Small intestine (tissue), 7 donors: ENCODE measurements at regions not wholly inside any gene's neighbourhood (a gene's known extent, or its start where the extent isn't known, plus 50 kb on each side); places are given as distances from the start of the nearest gene placed in this dataset.
"Not testable (repeated sequence)": the region's sequence is repeated elsewhere in the genome, so short reads cannot be mapped to it uniquely, and the experiment has no call there.

Source experiments
- DNase-seq, 2 donors: peaks; one replicate each; pipeline versions ENCODE4 v3.0.0 to v3.0.0-alpha.2; 2013
- FAIRE-seq: peaks from 2 replicates; lab custom pipeline; 2012; peaks lifted over from hg19 to GRCh38; lab: Jason Lieb, UNC
- H3K27ac ChIP-seq, 3 donors: one replicate each; pipeline ENCODE4 v1.5.1; 2013; ENCODE audit warnings: low read length in 2 of 3, mild to moderate bottlenecking in 2 of 3, control low read depth in 1 of 3, inconsistent platforms in 1 of 3, low read depth in 1 of 3, moderate library complexity in 1 of 3
- H3K27me3 ChIP-seq, 3 donors: one replicate each; pipeline ENCODE4 v1.6.1; 2013; ENCODE audit warnings: low read length in 3 of 3, inconsistent platforms in 1 of 3; ENCODE audit not compliant: control insufficient read depth in 3 of 3, insufficient read depth in 3 of 3
- H3K36me3 ChIP-seq, 3 donors: one replicate each; pipeline ENCODE4 v1.6.1; 2013; ENCODE audit warnings: low read length in 3 of 3, inconsistent platforms in 1 of 3, low read depth in 1 of 3, mild to moderate bottlenecking in 1 of 3, moderate library complexity in 1 of 3; ENCODE audit not compliant: control insufficient read depth in 3 of 3, insufficient read depth in 2 of 3
- H3K4me1 ChIP-seq, 3 donors: one replicate each; pipeline ENCODE4 v1.6.1; 2013; ENCODE audit warnings: low read length in 2 of 3, inconsistent platforms in 1 of 3, low read depth in 1 of 3, mild to moderate bottlenecking in 1 of 3, moderate library complexity in 1 of 3; ENCODE audit not compliant: control insufficient read depth in 3 of 3, insufficient read depth in 2 of 3
- H3K4me3 ChIP-seq, 3 donors: one replicate each; pipeline ENCODE4 v1.5.1; 2013; ENCODE audit warnings: low read length in 3 of 3, control low read depth in 1 of 3, inconsistent platforms in 1 of 3, low read depth in 1 of 3, mild to moderate bottlenecking in 1 of 3, moderate library complexity in 1 of 3
- H3K9me3 ChIP-seq, 2 donors: one replicate each; pipeline ENCODE4 v1.6.1; 2013; ENCODE audit warnings: low read depth in 1 of 2, low read length in 1 of 2; ENCODE audit not compliant: control insufficient read depth in 2 of 2, insufficient read depth in 1 of 2
- WGBS, 3 donors: extraction: QIAGEN DNeasy Blood & Tissue Kit; methylation state at CpG; one replicate each; pipeline ENCODE4 v1.1.7; 2013; 5-methylcytosine and 5-hydroxymethylcytosine counted together
- donor health status: healthy with polysubstance abuse.
- donor health status: control.
- donor health status: control.
- donor health status: Bipolar disorder and iron deficiency.
- donor health status: healthy.

DNA sequence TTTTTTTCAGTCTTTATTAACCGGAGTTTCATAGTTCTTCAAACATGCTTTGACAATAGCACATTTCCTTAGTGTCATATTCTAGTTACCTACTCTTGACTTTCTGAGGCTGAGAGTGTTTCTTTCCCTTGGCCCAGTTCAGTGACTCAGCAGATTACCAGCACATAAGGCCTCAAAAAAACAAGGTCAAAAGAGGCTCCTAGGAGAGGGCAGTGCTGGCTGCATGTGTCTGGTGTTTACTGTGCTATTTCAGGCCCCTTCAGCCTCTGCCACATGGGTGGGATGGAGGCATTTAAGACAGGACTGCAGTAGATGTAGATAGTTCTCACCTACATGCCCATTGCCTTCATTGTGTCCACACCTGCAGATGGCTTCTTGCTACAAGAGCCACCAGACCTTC, 198.2 kb upstream of the SSTR4 start:
- FAIRE-seq (no peak), DNase-seq (no peak)
- no peak overlapping the region for H3K4me3 ChIP-seq
- H3K27ac ChIP-seq = no peak overlapping the region
- no peaks in the 10 kb centered on the region for H3K27me3 ChIP-seq
- no peaks in the 10 kb centered on the region for H3K9me3 ChIP-seq
- no peaks in the 10 kb centered on the region for H3K4me1 ChIP-seq
- WGBS, 3 donors = 62 to 81% (median 62%) methylated on average over 1 of the region's 1 CpG
- H3K36me3 ChIP-seq = no peaks in the 10 kb centered on the region

DNA sequence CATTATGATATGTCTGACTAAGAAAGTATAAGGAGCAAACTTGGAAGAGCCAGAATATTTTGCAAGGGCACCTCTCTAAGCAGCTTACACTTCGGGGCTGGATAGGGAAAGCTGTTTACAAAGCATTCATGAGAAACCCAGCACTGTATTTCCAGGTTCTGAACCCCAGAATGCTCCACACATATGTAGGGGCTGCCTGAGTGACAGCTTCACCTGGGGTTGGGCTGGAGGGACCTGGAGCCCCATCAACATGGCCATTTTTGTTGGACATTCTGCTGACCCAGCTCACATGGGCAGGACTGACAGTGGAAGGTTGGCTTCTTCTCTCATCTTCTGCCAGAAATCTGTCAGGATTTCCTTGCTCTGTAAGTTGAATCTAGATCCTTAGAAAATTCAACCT, 197.1 kb upstream of the SSTR4 start:
- H3K36me3 ChIP-seq = no peaks in the 10 kb centered on the region
- FAIRE-seq (no peak), DNase-seq (no peak)
- no peaks in the 10 kb centered on the region for H3K4me1 ChIP-seq
- WGBS, 3 donors = 43 to 50% (median 44%) methylated on average over 1 of the region's 1 CpG
- H3K27ac ChIP-seq = no peak overlapping the region
- H3K4me3 ChIP-seq = no peak overlapping the region
- H3K9me3 ChIP-seq = no peaks in the 10 kb centered on the region
- H3K27me3 ChIP-seq = no peaks in the 10 kb centered on the region

DNA sequence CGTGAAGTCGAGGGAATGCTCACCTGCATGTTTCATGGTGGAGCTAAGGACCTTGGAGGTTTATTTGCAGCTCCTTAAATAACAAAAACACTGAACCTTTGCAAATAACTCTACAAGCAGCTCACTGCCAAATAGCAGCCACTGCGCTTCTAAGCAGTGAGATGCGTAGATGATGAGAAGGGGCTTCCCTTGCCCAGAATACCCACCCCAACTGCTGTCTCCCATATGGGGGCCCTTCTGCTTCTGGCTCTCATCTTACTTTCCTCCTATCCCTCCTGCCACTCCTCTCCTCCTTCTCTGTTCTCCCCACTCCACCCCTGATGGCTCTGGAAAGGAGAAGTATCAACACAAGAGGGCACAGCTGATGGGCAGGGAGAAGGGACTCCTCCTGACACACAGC, 193.3 kb upstream of the SSTR4 start:
- no peak overlapping the region for H3K4me3 ChIP-seq
- WGBS, 3 donors = 82 to 91% (median 85%) methylated on average over 4 of the region's 4 CpGs
- no peak for FAIRE-seq

DNA sequence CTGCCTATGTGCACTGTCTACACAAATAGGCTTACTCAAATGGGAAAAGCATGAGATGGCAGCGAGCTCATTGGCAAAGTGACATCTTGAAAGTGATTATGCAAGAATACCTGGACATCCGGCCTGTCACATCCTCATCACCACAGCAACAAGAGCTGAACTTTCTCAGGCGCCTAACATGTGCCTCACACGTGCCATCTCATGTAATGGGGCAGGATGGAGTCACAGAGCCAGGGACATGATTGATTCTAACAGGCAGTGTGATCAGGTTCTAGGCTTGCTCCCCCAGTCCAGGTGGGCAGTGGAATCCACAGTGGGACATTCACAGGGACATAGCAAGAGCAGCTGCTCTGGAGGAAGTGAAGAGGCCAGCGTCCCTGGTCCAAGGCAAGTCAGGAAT, 192.3 kb upstream of the SSTR4 start:
- H3K36me3 ChIP-seq = no peaks in the 10 kb centered on the region
- no peak overlapping the region for H3K27ac ChIP-seq
- H3K4me1 ChIP-seq = no peaks in the 10 kb centered on the region
- H3K27me3 ChIP-seq = no peaks in the 10 kb centered on the region
- no peak overlapping the region for H3K4me3 ChIP-seq
- H3K9me3 ChIP-seq = no peaks in the 10 kb centered on the region
- DNase-seq = no peak
- WGBS, 3 donors = 76 to 87% (median 79%) methylated on average over 5 of the region's 5 CpGs
- no peak for FAIRE-seq

More for the DNA sequence above, 193.3 kb upstream of the SSTR4 start:
- no peaks in the 10 kb centered on the region for H3K4me1 ChIP-seq
- no peaks in the 10 kb centered on the region for H3K36me3 ChIP-seq
- no peak for DNase-seq
- no peaks in the 10 kb centered on the region for H3K27me3 ChIP-seq
- no peak overlapping the region for H3K27ac ChIP-seq
- no peaks in the 10 kb centered on the region for H3K9me3 ChIP-seq

DNA sequence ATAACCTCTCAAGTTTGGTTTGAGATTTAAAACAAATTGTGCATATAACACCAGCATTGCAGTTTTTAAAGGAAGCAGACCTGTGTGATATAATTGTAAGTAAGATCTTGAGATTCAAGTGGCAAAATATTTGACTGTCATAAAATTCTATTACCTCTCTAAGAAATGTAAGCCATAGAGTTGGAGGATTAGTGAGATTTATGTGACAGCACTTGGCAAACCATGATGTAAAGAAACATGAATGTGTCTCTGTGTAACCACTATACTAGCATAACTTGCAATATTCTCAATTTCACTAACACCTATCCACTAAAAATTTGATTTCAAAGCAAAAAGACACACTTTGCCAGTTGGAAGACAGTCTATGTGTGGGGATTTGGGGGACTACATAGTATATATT, 190.2 kb upstream of the SSTR4 start:
- Histone ChIP-seq H3K36me3 (no peaks in the 10 kb centered on the region), H3K4me3 (no peak overlapping the region), H3K9me3 (no peaks in the 10 kb centered on the region), H3K27ac (no peak overlapping the region), H3K27me3 (no peaks in the 10 kb centered on the region), H3K4me1 (no peaks in the 10 kb centered on the region)
- no peak for DNase-seq
- no peak for FAIRE-seq

DNA sequence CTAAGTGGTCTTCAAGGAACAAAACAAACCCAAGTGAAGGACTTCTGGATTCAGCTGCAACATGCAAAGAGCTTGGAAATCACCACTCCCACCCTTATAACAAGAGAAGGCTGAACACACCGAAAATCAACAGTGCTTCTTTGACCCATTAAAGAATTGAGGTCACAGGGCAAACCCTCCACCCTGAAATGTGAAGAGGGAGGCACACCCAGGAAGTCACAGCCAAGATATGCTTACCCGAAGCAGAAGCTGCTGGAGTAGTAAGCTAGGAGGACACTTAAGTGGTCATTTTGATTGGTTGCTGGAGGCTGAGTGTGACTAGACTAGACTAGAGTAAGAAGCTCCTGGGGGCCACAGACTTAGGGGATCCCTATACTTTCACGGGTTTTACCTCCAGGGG, 188.2 kb upstream of the SSTR4 start:
- no peak for FAIRE-seq
- Histone ChIP-seq H3K27ac (no peak overlapping the region), H3K4me3 (no peak overlapping the region), H3K9me3 (no peaks in the 10 kb centered on the region), H3K4me1 (no peaks in the 10 kb centered on the region), H3K36me3 (no peaks in the 10 kb centered on the region), H3K27me3 (no peaks in the 10 kb centered on the region)
- WGBS, 3 donors = 48 to 54% (median 51%) methylated on average over 3 of the region's 3 CpGs
- no peak for DNase-seq

DNA sequence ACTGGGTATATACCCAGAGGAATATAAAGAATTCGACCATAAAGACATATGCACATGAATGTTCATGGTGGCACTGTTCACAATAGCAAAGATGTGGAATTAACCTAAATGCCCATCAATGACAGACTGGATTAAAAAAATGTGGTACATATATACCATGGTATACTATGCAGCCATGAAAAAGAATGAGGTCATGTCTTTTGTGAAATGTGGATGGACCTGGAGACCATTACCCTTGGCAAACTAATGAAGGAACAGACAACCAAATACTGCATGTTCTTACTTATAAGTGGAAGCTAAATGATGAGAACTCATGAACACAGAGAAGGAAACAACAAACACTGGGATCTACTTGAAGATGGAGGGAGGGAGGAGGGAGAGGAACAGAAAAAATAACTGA, 186.7 kb upstream of the SSTR4 start:
- Histone ChIP-seq H3K4me1 (no peaks in the 10 kb centered on the region), H3K9me3 (no peaks in the 10 kb centered on the region), H3K36me3 (no peaks in the 10 kb centered on the region), H3K27ac (no peak overlapping the region), H3K27me3 (no peaks in the 10 kb centered on the region), H3K4me3 (no peak overlapping the region)
- 53 to 82% (median 66%) methylated on average over 1 of the region's 1 CpG for WGBS, 3 donors
- DNase-seq = no peak
- no peak for FAIRE-seq

DNA sequence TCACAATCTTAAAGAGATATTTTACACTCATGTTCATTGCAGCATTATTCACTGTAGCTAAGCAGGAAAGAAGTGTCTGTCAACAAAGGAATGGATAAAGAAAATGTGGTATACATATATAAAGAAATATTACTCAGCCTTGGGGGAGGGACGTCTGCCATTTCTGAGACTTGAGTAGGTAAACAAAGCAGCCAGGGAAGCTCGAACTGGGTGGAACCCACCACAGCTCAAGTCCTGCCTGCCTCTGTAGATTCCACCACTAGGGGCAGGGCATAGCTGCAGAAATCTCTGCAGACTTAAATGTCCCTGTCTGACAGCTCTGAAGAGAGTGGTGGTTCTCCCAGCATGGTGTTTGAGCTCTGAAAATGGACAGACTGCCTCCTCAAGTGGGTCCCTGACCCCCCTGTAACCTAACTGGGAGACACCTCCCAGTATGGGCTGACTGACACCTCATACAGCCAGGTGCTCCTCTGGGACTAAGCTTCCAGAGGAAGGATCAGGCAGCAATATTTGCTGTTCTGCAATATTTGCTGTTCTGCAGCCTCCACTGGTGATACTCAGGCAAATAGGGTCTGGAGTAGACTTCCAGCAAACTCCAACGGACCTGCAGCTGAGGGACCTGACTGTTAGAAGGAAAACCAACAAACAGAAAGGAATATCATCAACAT, 183.3 kb upstream of the SSTR4 start:
- FAIRE-seq, H3K27ac ChIP-seq, H3K27me3 ChIP-seq, H3K36me3 ChIP-seq, H3K4me3 ChIP-seq, H3K4me1 ChIP-seq, H3K9me3 ChIP-seq: not testable (repeated sequence)
- peak in 1 of 2 donors; percentile 6 for DNase-seq
- WGBS, 3 donors = 4 to 25% (median 21%) methylated on average over 3 of the region's 3 CpGs
